ENCODE measurements at regions not wholly inside any gene's neighbourhood (a gene's known extent, or its start where the extent isn't known, plus 50 kb on each side); places are given as distances from the start of the nearest gene placed in this dataset.
"Not testable (repeated sequence)": the region's sequence is repeated elsewhere in the genome, so short reads cannot be mapped to it uniquely, and the experiment has no call there.

DNA sequence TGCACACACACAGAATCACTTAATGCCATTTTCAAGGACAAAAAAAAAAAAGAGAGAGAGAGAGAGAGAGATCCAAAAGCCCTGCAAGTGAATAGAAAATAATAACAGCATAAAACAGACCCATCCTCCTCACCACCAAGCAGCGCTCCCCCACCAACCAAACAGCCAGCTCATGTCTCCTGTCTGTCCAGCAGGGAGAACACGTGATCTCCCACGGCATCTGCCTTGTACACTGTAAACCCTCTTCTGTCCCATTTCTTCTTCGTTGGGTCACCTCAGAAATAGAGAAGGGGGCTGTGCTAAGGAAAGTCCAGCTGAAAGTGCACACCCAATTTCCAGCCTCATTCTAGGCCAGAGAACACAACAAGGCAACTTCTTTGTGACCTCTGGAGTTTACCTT lies 222.5 kb downstream of the EXOC5 start:
- H3K4me3 ChIP-seq (ENCODE audit: low read depth, low read length): no peak overlapping the region
- TF ChIP-seq, protein P1, sequence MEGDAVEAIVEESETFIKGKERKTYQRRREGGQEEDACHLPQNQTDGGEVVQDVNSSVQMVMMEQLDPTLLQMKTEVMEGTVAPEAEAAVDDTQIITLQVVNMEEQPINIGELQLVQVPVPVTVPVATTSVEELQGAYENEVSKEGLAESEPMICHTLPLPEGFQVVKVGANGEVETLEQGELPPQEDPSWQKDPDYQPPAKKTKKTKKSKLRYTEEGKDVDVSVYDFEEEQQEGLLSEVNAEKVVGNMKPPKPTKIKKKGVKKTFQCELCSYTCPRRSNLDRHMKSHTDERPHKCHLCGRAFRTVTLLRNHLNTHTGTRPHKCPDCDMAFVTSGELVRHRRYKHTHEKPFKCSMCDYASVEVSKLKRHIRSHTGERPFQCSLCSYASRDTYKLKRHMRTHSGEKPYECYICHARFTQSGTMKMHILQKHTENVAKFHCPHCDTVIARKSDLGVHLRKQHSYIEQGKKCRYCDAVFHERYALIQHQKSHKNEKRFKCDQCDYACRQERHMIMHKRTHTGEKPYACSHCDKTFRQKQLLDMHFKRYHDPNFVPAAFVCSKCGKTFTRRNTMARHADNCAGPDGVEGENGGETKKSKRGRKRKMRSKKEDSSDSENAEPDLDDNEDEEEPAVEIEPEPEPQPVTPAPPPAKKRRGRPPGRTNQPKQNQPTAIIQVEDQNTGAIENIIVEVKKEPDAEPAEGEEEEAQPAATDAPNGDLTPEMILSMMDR (conservative IDR thresholded peaks at IDR 0.05; ENCODE audit: low read depth, low read length): no peak
- DNase-seq (ENCODE audit: low read depth): no peak

DNA sequence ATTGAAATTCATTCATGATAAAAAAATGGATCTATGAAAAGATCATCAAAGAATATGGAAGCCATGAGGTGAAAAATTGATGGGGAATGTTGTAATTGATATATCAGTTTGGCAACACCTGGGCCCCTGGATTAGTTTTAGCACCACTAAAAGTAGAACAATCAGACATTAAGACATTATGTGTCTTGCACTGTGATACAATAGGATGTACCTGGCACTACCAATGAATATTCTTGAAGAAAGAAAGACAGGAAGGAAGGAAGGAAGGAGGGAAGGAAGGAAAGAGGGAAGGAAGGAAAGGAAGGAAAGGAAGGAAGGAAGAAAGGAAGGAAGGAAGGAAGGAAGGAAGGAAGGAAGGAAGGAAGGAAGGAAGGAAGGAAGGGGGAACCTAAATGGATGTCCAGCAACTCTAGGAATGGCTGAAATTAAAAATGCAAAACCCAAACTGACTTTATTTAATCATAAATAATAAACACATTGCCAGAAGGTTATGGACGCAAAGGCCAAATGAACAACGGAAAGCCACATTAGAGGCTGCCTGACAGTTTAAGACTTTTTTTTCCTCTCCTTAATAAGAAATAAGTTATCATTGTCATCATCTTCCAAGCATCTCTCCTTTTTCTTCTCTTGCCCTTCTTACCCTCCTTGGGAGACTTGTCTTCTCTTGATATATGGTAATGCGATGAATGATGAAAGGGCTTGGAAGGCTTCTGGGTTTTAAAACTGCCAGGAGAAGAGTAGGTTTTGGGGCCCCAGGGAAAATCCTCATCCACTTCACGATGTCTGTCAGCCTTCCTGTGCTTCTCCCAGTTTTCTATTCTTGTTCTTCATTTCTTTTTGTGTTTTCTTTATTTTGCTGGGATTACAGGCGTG lies 224.4 kb downstream of the EXOC5 start:
- not testable (repeated sequence) for DNase-seq (ENCODE audit: low read depth); H3K4me3 ChIP-seq (ENCODE audit: low read depth, low read length)

DNA sequence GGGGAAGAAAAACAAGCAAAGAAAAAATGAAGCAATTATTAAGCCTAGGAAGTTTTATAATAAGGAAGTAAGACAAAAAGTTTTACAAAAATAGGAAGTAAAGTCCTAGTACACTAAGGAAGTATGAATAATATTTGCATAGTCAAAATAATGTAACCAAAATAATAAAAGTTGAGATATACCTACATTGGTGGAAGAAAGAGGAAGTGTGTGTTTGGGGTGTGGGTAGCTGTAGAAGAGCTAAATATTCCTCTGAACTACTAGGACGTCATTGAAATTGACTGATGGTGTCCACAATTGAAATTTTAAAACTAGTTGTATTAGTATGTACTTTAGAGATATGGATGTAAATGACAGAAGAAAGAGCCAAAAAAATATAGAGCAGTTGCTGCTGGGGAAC lies 228.4 kb upstream of the OTX2 start:
- H3K4me3 ChIP-seq (ENCODE audit: low read depth, low read length): no peak overlapping the region
- DNase-seq (ENCODE audit: low read depth): no peak
- TF ChIP-seq, protein P1 (conservative IDR thresholded peaks at IDR 0.05; ENCODE audit: low read depth, low read length): no peak

DNA sequence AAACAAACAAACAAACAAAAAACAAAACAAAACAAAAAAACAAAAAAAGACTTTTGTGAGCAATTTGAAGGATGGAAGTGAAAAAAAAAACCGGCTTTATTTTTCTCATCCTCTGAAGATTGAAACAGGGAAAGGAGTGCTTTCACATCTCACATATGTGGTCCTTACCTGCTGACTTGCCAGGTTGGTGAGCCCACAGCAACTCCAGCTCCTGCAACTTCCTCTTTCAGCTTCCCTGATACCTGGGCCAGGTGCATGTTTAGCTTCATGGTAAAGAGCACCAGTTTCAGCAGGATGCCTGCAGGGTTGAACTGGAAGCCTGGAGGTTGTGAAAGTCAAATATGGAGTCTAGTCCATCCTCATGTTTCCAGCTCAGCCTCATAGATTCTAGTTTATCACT lies 221.2 kb upstream of the OTX2 start:
- TF ChIP-seq, protein P1 (conservative IDR thresholded peaks at IDR 0.05; ENCODE audit: low read depth, low read length): no peak
- DNase-seq (ENCODE audit: low read depth): no peak
- H3K4me3 ChIP-seq (ENCODE audit: low read depth, low read length): no peak overlapping the region

DNA sequence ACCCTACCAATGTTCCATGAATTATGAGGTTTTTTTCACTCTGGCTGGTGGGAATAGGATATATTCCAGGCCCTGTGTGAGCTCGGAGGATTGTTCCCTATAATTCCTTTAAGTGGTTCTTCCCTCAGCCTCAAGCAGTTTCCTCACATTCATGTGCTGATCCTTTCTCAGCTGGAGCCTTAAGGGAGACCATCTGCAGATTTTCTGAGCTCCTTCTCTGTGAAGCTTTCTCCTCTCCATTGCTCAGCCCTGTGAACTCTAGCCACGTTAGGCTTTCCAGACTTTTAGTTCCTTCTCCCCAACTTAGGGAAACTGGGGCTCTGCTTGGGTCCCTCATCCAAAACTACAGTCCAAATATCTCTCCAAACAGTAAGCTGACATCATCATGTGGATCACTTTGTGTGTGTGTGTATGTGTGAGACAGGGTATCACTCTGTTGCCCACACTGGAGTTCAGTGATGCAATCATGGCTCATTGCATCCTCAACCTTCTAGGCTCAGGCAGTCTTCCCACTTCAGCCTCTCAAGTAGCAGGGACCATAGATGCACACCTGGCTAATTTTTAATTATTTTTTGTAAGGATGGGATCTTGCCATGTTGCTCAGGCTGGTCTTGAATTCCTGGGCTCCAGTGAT lies 219.5 kb upstream of the OTX2 start:
- no peak overlapping the region for H3K4me3 ChIP-seq (ENCODE audit: low read depth, low read length)
- TF ChIP-seq, protein P1 (conservative IDR thresholded peaks at IDR 0.05; ENCODE audit: low read depth, low read length): no peak
- DNase-seq (ENCODE audit: low read depth): no peak

- TF ChIP-seq, protein P1 (conservative IDR thresholded peaks at IDR 0.05; ENCODE audit: low read depth, low read length): no peak
- H3K4me3 ChIP-seq (ENCODE audit: low read depth, low read length): no peak overlapping the region
- DNase-seq (ENCODE audit: low read depth): no peak
Observed at GRCh38 chr14:57025456-57025855, 215.2 kb upstream of the OTX2 start.

GRCh38 chr14:57022608-57023007 lies 212.3 kb upstream of the OTX2 start:
- no peak overlapping the region for H3K4me3 ChIP-seq (ENCODE audit: low read depth, low read length)
- DNase-seq (ENCODE audit: low read depth): no peak
- TF ChIP-seq, protein P1 (conservative IDR thresholded peaks at IDR 0.05; ENCODE audit: low read depth, low read length): no peak

All from choroid plexus epithelial cell (primary cell).